ENCODE measurements at regions not wholly inside any gene's neighbourhood (a gene's known extent, or its start where the extent isn't known, plus 50 kb on each side); places are given as distances from the start of the nearest gene placed in this dataset.

GRCh38 chr12:127277882-127278281, 989.1 kb upstream of the TMEM132C start:
- TF ChIP-seq CTCF (IDR thresholded peaks at IDR 0.05; ENCODE audit: low read depth, low read length, missing control alignments) = no peak
- no peak for DNase-seq (ENCODE audit: extremely low read depth, low read depth)
- no peak overlapping the region for H3K4me3 ChIP-seq (replicated peaks; ENCODE audit: low read depth, low read length)

- no peak for DNase-seq (ENCODE audit: extremely low read depth, low read depth)
- no peak overlapping the region for H3K4me3 ChIP-seq (replicated peaks; ENCODE audit: low read depth, low read length)
- TF ChIP-seq CTCF (IDR thresholded peaks at IDR 0.05; ENCODE audit: low read depth, low read length, missing control alignments) = no peak
Observed at GRCh38 chr12:127278351-127278750, 988.6 kb upstream of the TMEM132C start.

- no peak overlapping the region for H3K4me3 ChIP-seq (replicated peaks; ENCODE audit: low read depth, low read length)
- TF ChIP-seq CTCF (IDR thresholded peaks at IDR 0.05; ENCODE audit: low read depth, low read length, missing control alignments) = peak; percentile 97
- DNase-seq (ENCODE audit: extremely low read depth, low read depth) = no peak
Observed at GRCh38 chr12:127280393-127281275, 986.3 kb upstream of the TMEM132C start.

- no peak for TF ChIP-seq CTCF (IDR thresholded peaks at IDR 0.05; ENCODE audit: low read depth, low read length, missing control alignments)
- DNase-seq (ENCODE audit: extremely low read depth, low read depth) = no peak
- H3K4me3 ChIP-seq (replicated peaks; ENCODE audit: low read depth, low read length) = no peak overlapping the region
Observed at GRCh38 chr12:127282786-127283565, 984.0 kb upstream of the TMEM132C start.

GRCh38 chr12:127284021-127284420, 982.9 kb upstream of the TMEM132C start:
- H3K4me3 ChIP-seq (replicated peaks; ENCODE audit: low read depth, low read length) = no peak overlapping the region
- no peak for DNase-seq (ENCODE audit: extremely low read depth, low read depth)
- TF ChIP-seq CTCF (IDR thresholded peaks at IDR 0.05; ENCODE audit: low read depth, low read length, missing control alignments) = no peak

- no peak overlapping the region for H3K4me3 ChIP-seq (replicated peaks; ENCODE audit: low read depth, low read length)
- TF ChIP-seq CTCF (IDR thresholded peaks at IDR 0.05; ENCODE audit: low read depth, low read length, missing control alignments) = no peak
- DNase-seq (ENCODE audit: extremely low read depth, low read depth) = no peak
Observed at GRCh38 chr12:127284870-127285431, 982.0 kb upstream of the TMEM132C start.
